Ascending aorta (tissue), 2 donors: ENCODE measurements at regions not wholly inside any gene's neighbourhood (a gene's known extent, or its start where the extent isn't known, plus 50 kb on each side); places are given as distances from the start of the nearest gene placed in this dataset.

ENCODE experiments used
- DNase-seq, 2 donors: peaks; one replicate each; pipeline ENCODE4 v3.0.0-alpha.2; 2019; ENCODE audit warnings: low spot score in 2 of 2
- H3K27ac ChIP-seq, 2 donors: fragments of 200-600 bp; sonication (generic); one replicate each; pipeline ENCODE4 v1.5.1; 2016 to 2017; ENCODE audit warnings: mild to moderate bottlenecking in 1 of 2
- H3K27me3 ChIP-seq: fragments of 200-600 bp; sonication (generic); one replicate; pipeline ENCODE4 v1.5.1; 2017
- H3K36me3 ChIP-seq, 2 donors: fragments of 200-600 bp; sonication (generic); one replicate each; pipeline ENCODE4 v1.5.1; 2016
- H3K4me1 ChIP-seq, 2 donors: fragments of 200-600 bp; sonication (generic); one replicate each; pipeline ENCODE4 v1.5.1; 2016 to 2017; ENCODE audit warnings: mild to moderate bottlenecking in 1 of 2
- H3K4me3 ChIP-seq, 2 donors: fragments of 200-600 bp; sonication (generic); one replicate each; pipeline ENCODE4 v1.5.1; 2016 to 2017; ENCODE audit warnings: mild to moderate bottlenecking in 1 of 2
- H3K9me3 ChIP-seq, 2 donors: fragments of 200-600 bp; sonication (generic); one replicate each; pipeline ENCODE4 v1.5.1; 2016
- intact Hi-C: fragments of 100-400 bp; cut with DNase I; formaldehyde crosslinking; loops from one replicate; pipeline ENCODE4 v1.15.1; 2023
- TF ChIP-seq, protein P1 (sequence below), 3 experiments: fragments of 200-600 bp in 2 of 3; fragments of 450-650 bp in 1 of 3; sonication (generic) in 2 of 3; IDR thresholded peaks; one replicate each; pipeline ENCODE4 v1.5.1; 2016 to 2019; ENCODE audit warnings: antibody characterized with exemption in 3 of 3, mild to moderate bottlenecking in 1 of 3, moderate library complexity in 1 of 3

DNA sequence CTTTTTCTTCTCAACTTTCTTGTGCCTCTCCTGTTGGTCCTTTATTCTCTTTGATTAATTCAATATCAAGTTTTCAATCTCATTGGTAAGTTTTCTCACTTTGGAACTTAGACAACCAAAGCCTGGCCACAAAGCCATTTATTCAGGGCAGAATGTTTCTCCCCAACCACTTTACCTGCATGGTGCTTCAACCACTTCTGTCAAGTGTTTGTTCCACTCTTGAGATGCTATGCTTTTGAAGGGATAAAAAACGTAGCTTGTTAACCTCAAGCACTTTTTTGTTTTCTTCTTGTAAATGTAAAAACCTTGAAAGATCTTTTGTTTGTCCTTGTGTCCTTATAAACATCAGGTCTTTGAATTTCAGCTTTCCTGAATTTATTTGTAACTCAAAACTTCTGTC, 966.7 kb downstream of the MAT2B start:
- Histone ChIP-seq H3K27ac (no peak overlapping the region), H3K4me3 (no peak overlapping the region), H3K9me3 (no peaks in the 10 kb centered on the region), H3K4me1 (no peaks in the 10 kb centered on the region), H3K36me3 (no peaks in the 10 kb centered on the region), H3K27me3 (no peaks in the 10 kb centered on the region)
- no peak for DNase-seq
- TF ChIP-seq, protein P1, sequence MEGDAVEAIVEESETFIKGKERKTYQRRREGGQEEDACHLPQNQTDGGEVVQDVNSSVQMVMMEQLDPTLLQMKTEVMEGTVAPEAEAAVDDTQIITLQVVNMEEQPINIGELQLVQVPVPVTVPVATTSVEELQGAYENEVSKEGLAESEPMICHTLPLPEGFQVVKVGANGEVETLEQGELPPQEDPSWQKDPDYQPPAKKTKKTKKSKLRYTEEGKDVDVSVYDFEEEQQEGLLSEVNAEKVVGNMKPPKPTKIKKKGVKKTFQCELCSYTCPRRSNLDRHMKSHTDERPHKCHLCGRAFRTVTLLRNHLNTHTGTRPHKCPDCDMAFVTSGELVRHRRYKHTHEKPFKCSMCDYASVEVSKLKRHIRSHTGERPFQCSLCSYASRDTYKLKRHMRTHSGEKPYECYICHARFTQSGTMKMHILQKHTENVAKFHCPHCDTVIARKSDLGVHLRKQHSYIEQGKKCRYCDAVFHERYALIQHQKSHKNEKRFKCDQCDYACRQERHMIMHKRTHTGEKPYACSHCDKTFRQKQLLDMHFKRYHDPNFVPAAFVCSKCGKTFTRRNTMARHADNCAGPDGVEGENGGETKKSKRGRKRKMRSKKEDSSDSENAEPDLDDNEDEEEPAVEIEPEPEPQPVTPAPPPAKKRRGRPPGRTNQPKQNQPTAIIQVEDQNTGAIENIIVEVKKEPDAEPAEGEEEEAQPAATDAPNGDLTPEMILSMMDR (IDR thresholded peaks at IDR 0.05): no peak
- intact Hi-C loops: no loop called here

DNA sequence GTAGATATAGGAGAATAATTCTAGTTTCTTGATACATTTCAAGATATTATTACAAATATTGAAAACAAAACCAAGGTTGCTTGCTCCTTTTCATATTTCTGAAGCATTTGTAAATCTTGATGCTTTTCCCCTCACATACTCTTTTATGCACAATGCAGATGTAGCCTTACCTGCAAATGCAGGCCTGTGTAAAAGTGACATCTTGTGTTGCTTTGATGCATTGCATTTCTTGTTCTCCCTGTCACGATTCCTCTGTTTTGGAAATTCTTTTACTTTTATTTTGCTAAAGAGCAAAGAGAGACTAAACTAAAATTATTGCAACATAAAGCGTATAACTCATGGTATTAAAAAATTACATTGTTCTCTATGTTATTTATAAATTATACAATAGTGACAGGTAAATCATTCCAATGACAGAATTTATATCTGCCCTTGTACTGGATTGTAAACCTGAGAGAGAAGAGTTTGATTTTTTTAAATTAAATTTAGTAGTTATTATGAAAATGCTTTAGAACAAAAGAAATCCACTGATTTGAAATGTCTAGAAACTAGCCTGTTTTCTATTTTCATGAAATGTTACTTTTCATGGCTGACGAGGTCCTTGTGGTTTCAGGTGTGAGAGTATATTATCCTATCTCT, 970.0 kb downstream of the MAT2B start:
- intact Hi-C loops: no loop called here

DNA sequence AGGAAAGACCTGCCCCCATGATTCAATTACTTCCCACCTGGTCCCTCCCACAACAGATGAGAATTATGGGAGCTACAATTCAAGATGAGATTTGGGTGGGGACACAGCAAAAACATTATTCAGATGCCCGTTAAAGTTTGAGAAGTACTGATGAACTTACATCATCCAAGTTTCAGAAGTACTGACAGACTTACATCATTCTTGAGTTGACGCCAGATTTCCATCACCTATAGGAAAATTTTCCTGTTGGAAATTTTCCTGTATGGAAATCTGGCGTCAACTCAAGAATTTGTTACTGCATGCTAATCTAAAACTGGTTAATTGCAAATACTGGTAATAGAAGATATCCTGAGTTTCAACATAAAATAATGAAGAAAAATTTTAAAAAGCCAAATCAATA, 975.9 kb downstream of the MAT2B start:
- Histone ChIP-seq H3K4me1 (no peaks in the 10 kb centered on the region), H3K27ac (no peak overlapping the region), H3K4me3 (no peak overlapping the region), H3K9me3 (no peaks in the 10 kb centered on the region), H3K36me3 (no peaks in the 10 kb centered on the region), H3K27me3 (no peaks in the 10 kb centered on the region)
- intact Hi-C loops: no loop called here
- TF ChIP-seq, protein P1 (IDR thresholded peaks at IDR 0.05): no peak
- no peak for DNase-seq

More for the DNA sequence above, 970.0 kb downstream of the MAT2B start:
- Histone ChIP-seq H3K4me1 (no peaks in the 10 kb centered on the region), H3K9me3 (no peaks in the 10 kb centered on the region), H3K4me3 (no peak overlapping the region), H3K27me3 (no peaks in the 10 kb centered on the region), H3K36me3 (no peaks in the 10 kb centered on the region), H3K27ac (no peak overlapping the region)
- DNase-seq: no peak
- TF ChIP-seq, protein P1 (IDR thresholded peaks at IDR 0.05): no peak

DNA sequence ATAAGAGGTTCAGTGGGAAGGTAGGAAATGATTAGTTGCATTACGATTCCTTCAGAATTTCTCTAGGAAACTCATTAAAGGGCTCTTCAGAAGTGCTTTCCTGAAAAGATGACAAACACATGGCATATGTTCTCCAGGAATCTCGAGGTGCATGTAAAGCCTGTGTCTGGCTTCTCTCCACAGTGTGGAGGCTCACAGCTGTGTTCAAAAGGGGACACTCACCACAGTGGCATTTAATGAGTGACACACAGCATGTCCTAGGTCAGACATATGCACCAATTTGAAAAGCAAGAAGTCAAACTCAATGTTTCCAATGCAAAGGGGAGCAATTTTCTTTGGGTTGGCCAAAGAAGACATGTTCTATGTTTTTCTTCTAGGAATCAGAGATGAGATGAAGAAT, 976.9 kb downstream of the MAT2B start:
- intact Hi-C loops: no loop called here
- Histone ChIP-seq H3K4me3 (no peak overlapping the region), H3K4me1 (no peaks in the 10 kb centered on the region), H3K27me3 (no peaks in the 10 kb centered on the region), H3K9me3 (no peaks in the 10 kb centered on the region), H3K36me3 (no peaks in the 10 kb centered on the region), H3K27ac (no peak overlapping the region)
- TF ChIP-seq, protein P1 (IDR thresholded peaks at IDR 0.05): no peak
- DNase-seq: no peak

DNA sequence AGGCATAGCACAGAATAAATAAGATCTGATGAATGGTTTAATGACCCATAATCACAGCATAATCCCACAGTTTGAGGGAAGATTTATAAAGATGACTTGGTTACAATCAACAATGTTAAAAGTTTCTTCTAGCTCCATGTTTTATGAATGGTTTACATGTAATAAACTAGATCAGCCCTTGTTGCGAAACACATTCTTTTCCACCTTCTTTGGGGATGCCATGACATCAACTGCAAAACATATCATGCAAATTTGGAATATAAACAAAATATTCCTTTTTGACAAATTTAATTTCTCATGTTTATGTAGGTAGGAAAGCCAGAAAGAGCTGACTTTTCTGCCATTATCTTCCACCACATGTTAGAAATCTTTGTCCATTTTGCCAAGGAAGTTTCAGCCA, 979.5 kb downstream of the MAT2B start:
- Histone ChIP-seq H3K27ac (no peak overlapping the region), H3K4me1 (no peaks in the 10 kb centered on the region), H3K4me3 (no peak overlapping the region), H3K27me3 (no peaks in the 10 kb centered on the region), H3K36me3 (no peaks in the 10 kb centered on the region), H3K9me3 (no peaks in the 10 kb centered on the region)
- DNase-seq: no peak
- TF ChIP-seq, protein P1 (IDR thresholded peaks at IDR 0.05): no peak
- intact Hi-C loops: no loop called here

DNA sequence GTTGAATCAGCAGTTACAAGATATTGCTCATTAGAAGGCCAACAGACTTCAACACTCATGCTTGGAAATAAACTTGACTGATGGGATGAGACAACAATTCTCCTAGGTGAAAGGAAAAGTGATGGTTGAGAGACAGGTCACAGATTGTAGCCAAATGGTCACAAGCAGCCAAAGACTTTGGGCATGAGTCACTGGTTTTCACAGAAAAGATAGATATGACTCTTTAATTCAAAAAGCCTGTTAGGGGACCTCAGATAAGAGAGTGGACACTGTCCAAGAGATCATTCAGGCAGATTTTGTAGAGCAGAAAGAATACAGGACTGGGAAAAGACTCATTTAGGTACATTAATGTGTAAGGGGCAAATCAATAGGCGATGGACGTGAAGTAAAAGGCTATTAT, 982.5 kb downstream of the MAT2B start:
- intact Hi-C loops: no loop called here
- DNase-seq: no peak
- Histone ChIP-seq H3K27ac (no peak overlapping the region), H3K4me1 (no peaks in the 10 kb centered on the region), H3K27me3 (no peaks in the 10 kb centered on the region), H3K9me3 (no peaks in the 10 kb centered on the region), H3K4me3 (no peak overlapping the region), H3K36me3 (no peaks in the 10 kb centered on the region)
- TF ChIP-seq, protein P1 (IDR thresholded peaks at IDR 0.05): no peak
